GM12878 (cell line): ENCODE measurements at regions not wholly inside any gene's neighbourhood (a gene's known extent, or its start where the extent isn't known, plus 50 kb on each side); places are given as distances from the start of the nearest gene placed in this dataset.

Experiments used
- ATAC-seq: fragments of 200-7000 bp; cut with Tn5 transposase; 3 replicates; pipeline ENCODE4 v1.9.1; 2020; ENCODE audit warnings: mild to moderate bottlenecking, moderate library complexity
- BruUV-seq: library from RNA; stranded (reverse); fragments of 400-500 nt; replicated peaks from 2 replicates; lab custom pipeline; 2021; lab: Mats Ljungman, UMichigan
- CTCF ChIA-PET: fragments of 300-600 bp; sonication (Branson Sonifier 250); formaldehyde crosslinking; extraction: SDS; loops from one replicate; lab custom pipeline; 2021; ENCODE audit warnings: inconsistent platforms; lab: Yijun Ruan, JAX
- POLR2A ChIA-PET: fragments of 350-600 bp; formaldehyde crosslinking; extraction: SDS; loops from one replicate; lab custom pipeline; 2021; ENCODE audit warnings: inconsistent platforms; lab: Charles Lee
- RAD21 ChIA-PET: fragments of 300-600 bp; sonication (Branson Sonifier 250); formaldehyde crosslinking; loops from one replicate; lab custom pipeline; 2023; ENCODE audit warnings: antibody characterized with exemption; ENCODE audit not compliant: unreplicated experiment; lab: Charles Lee
- SMC1A ChIA-PET: fragments of 300-600 bp; sonication (Branson Sonifier 250); formaldehyde crosslinking; loops from one replicate; lab custom pipeline; 2023; ENCODE audit not compliant: unreplicated experiment, uncharacterized antibody; lab: Charles Lee
- DNase-seq: peaks from one replicate; pipeline ENCODE4 v3.0.0-alpha.2; 2011; ENCODE audit warnings: low read depth, low spot score
- FAIRE-seq: peaks from 3 replicates; lab custom pipeline; 2011; peaks lifted over from hg19 to GRCh38; lab: Jason Lieb, UNC
- H2AFZ ChIP-seq: 2 replicates; pipeline ENCODE4 v1.6.0; 2011; ENCODE audit warnings: low read depth, low read length, control low read depth; ENCODE audit not compliant: control insufficient read depth
- H3K27ac ChIP-seq: 2 replicates; pipeline ENCODE4 v1.5.1; 2011; ENCODE audit warnings: control low read depth; ENCODE audit not compliant: control insufficient read depth, insufficient read depth
- H3K27me3 ChIP-seq, 2 experiments: replicated peaks in 1 of 2; 2 replicates each; pipeline versions ENCODE4 v1.6.0 to v1.6.1; 2011; ENCODE audit warnings: low read length in 1 of 2; ENCODE audit not compliant: control insufficient read depth in 2 of 2, insufficient read depth in 2 of 2
- H3K36me3 ChIP-seq, 2 experiments: 2 replicates each; pipeline ENCODE4 v1.5.1; 2011; ENCODE audit warnings: low read length in 1 of 2; ENCODE audit not compliant: control insufficient read depth in 2 of 2, insufficient read depth in 2 of 2
- H3K4me1 ChIP-seq: 2 replicates; pipeline ENCODE4 v1.6.1; 2011; ENCODE audit warnings: mild to moderate bottlenecking, low read length, moderate library complexity, mixed read lengths; ENCODE audit not compliant: control insufficient read depth, insufficient read depth
- H3K4me2 ChIP-seq: 2 replicates; pipeline ENCODE4 v1.6.0; 2011; ENCODE audit warnings: control low read depth; ENCODE audit not compliant: control insufficient read depth, insufficient read depth
- H3K4me3 ChIP-seq: fragments of 200-600 bp; sonication (generic); 2 replicates; pipeline ENCODE4 v1.5.1; 2016
- H3K79me2 ChIP-seq: 2 replicates; pipeline ENCODE4 v1.6.0; 2011; ENCODE audit warnings: low read length; ENCODE audit not compliant: control insufficient read depth, insufficient read depth
- H3K9ac ChIP-seq: 2 replicates; pipeline ENCODE4 v1.8.0; 2011; ENCODE audit warnings: low read length, control low read depth, mixed read lengths; ENCODE audit not compliant: control insufficient read depth, insufficient read depth
- H3K9me3 ChIP-seq: replicated peaks from 3 replicates; pipeline ENCODE4 v1.5.1; 2011; ENCODE audit warnings: mild to moderate bottlenecking, low read length; ENCODE audit not compliant: control insufficient read depth, insufficient read depth
- H4K20me1 ChIP-seq: 2 replicates; pipeline ENCODE4 v1.6.0; 2011; ENCODE audit not compliant: control insufficient read depth, insufficient read depth
- CBFB ChIP-seq: IDR thresholded peaks from 2 replicates; pipeline ENCODE4 v1.6.1; 2016; ENCODE audit warnings: antibody characterized with exemption, low read depth
- CBX5 ChIP-seq: sonication (generic); IDR thresholded peaks from 2 replicates; pipeline ENCODE4 v1.6.1; 2016; ENCODE audit warnings: low read depth, moderate library complexity, mild to moderate bottlenecking, inconsistent platforms
- CEBPB ChIP-seq, 2 experiments: fragments of 150-350 bp in 1 of 2; IDR thresholded peaks; 2 replicates each; pipeline ENCODE4 v1.6.1; 2012 to 2014; ENCODE audit warnings: low read depth in 2 of 2, low read length in 2 of 2, borderline replicate concordance in 1 of 2, inconsistent platforms in 1 of 2
- CHD1 ChIP-seq: IDR thresholded peaks from 2 replicates; pipeline ENCODE4 v1.6.1; 2012; ENCODE audit warnings: low read depth, low read length, improper control_type of control experiment
- E4F1 ChIP-seq: fragments of 450-650 bp; IDR thresholded peaks from 2 replicates; pipeline ENCODE4 v1.6.1; 2018; ENCODE audit warnings: borderline replicate concordance, mild to moderate bottlenecking; ENCODE audit not compliant: partially characterized antibody
- MEF2B ChIP-seq: fragments of 450-650 bp; IDR thresholded peaks from 2 replicates; pipeline ENCODE4 v1.6.1; 2018; ENCODE audit warnings: mild to moderate bottlenecking, moderate library complexity; ENCODE audit not compliant: partially characterized antibody, poor library complexity, severe bottlenecking
- NBN ChIP-seq: fragments of 450-650 bp; IDR thresholded peaks from 2 replicates; pipeline ENCODE4 v1.6.1; 2016
- POLR2A ChIP-seq: IDR thresholded peaks from 2 replicates; pipeline ENCODE4 v1.6.1; 2011; ENCODE audit warnings: low read depth, mild to moderate bottlenecking, low read length
- USF1 ChIP-seq: IDR thresholded peaks from 2 replicates; pipeline ENCODE4 v1.6.1; 2011; ENCODE audit warnings: borderline replicate concordance, low read depth, mild to moderate bottlenecking, moderate library complexity, mixed read lengths, low read length; ENCODE audit not compliant: insufficient read depth; ENCODE audit errors: extremely low read length
- WGBS: methylation state at CpG from one replicate; pipeline ENCODE4 v1.1.6; 2016; ENCODE audit warnings: low lambda C conversion rate; ENCODE audit not compliant: insufficient replicate concordance, insufficient coverage; ENCODE audit errors: missing lambda C conversion rate; 5-methylcytosine and 5-hydroxymethylcytosine counted together
- in situ Hi-C: fragments of 300-500 bp; cut with MboI; formaldehyde crosslinking; loops from 9 replicates; pipeline ENCODE4 v1.14.3; 2018; ENCODE audit warnings: mixed read lengths
- intact Hi-C: fragments of 100-400 bp; cut with micrococcal nuclease; formaldehyde crosslinking; loops from one replicate; pipeline ENCODE4 v1.14.2; 2022; ENCODE audit not compliant: unreplicated experiment

- no peaks in the 10 kb centered on the region for H3K27me3 ChIP-seq
- no peak overlapping the region for H3K4me2 ChIP-seq
- H4K20me1 ChIP-seq, result no peaks in the 10 kb centered on the region
- H3K9me3 ChIP-seq, result no peaks in the 10 kb centered on the region
- 18% methylated on average over 2 of the region's 2 CpGs for WGBS
- no peaks in the 10 kb centered on the region for H3K36me3 ChIP-seq
- no peaks in the 10 kb centered on the region for H3K4me1 ChIP-seq
- no peak overlapping the region for H3K9ac ChIP-seq
- ATAC-seq, result no peak
- ChIA-PET RAD21 (no interaction called here), POLR2A (no interaction called here), SMC1A (no interaction called here), CTCF (no interaction called here)
- no peak overlapping the region for H3K4me3 ChIP-seq
- no TSS peak for BruUV-seq
- H3K27ac ChIP-seq, result no peak overlapping the region
- no peaks in the 10 kb centered on the region for H3K79me2 ChIP-seq
- TF ChIP-seq CBFB (no peak), USF1 (no peak), POLR2A (no peak), NBN (no peak), E4F1 (no peak), CBX5 (no peak), CEBPB (IDR thresholded peaks at IDR 0.05; ENCODE audit: borderline replicate concordance in 1 of 2, low read depth in 2 of 2, low read length in 2 of 2) (no peak), CHD1 (no peak), MEF2B (no peak)
- TF ChIP-seq, all 136 proteins: peak for 0
- DNase-seq (no peak), FAIRE-seq (no peak)
- in situ Hi-C loops, result no loop called here
- intact Hi-C loops, result no loop called here
- H2AFZ ChIP-seq, result no peak overlapping the region
Observed at GRCh38 chr15:53166684-53167201, 376.6 kb upstream of the ONECUT1 start.
